AML-193 (cell line): ENCODE measurements at regions not wholly inside any gene's neighbourhood (a gene's known extent, or its start where the extent isn't known, plus 50 kb on each side); places are given as distances from the start of the nearest gene placed in this dataset.
"Not testable (repeated sequence)": the region's sequence is repeated elsewhere in the genome, so short reads cannot be mapped to it uniquely, and the experiment has no call there.

Experiments used
- DNase-seq, 2 experiments: peaks; one replicate each; lab custom pipeline; 2025; lab: John Stamatoyannopoulos, UW

DNA sequence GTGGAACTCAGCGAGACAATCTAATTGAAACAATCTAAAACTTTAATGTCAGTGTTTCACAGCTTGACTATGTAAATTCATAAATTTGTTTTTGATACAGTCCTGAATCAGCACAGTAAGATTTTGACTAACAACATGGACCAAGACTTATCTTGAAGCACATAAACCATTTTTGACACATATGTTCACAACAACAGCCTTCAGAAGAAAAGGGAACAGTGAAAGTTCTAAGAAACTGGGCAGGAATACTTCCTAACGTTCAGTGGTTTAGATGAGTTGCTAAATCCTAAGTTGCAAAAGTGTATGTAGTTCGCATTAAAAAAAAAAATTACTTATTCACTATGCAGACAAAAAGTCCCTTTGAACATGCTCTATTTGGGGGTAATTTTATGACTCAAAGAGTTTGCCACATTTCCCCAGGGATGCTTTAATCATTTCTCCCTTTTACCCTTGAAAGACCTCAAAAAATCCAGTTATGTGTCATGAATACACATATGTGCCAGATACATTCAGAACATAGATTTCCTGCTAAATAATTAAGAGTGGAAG lies 120.2 kb downstream of the MRPL39 start:
- DNase-seq = peak; percentile 84 to 93

- DNase-seq = no peak
Measured at GRCh38 chr21:25485914-25486313, 121.4 kb downstream of the MRPL39 start.

DNA sequence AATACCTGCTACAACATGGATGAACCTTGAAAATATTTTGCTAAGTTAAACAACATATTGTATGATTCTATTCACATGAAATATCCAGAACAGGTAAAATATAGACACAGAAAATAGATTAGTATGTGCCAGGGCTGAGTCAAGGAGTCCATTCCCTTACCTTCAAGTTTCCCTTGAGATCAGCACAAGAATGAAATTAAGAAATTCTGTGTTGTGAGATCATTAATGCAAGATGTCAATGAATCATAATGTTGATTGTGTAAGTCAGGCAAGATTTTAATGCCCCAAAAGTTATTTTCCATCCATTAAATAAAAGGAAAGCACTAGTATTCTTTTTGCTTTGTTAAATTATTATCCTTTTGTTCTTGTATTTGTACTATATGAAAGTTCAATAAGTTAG lies 139.4 kb downstream of the MRPL39 start:
- DNase-seq = no peak

- DNase-seq = peak in 1 of 2 experiments; percentile 27
Measured at GRCh38 chr21:25467071-25467470, 140.2 kb downstream of the MRPL39 start.

GRCh38 chr21:25466470-25466869 lies 140.8 kb downstream of the MRPL39 start:
- DNase-seq = no peak

DNA sequence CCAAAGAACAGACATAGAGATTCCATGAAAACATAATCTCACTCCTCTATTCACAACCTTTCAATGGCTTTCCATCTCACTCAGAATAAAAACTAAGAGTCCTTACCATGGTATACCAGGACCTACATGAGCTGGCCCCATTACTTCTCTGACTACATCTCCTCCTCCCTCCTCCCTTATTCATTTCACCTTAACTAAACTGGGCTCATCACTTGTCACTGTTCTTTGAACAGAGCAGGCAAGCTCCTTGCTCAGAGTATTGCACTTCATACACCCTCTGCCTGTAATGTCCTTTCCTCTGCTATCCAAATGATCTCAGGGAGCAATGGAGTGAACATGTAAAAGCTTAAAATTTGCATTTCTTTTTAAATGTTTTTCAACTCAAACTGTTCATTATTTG lies 142.0 kb downstream of the MRPL39 start:
- DNase-seq = no peak

DNA sequence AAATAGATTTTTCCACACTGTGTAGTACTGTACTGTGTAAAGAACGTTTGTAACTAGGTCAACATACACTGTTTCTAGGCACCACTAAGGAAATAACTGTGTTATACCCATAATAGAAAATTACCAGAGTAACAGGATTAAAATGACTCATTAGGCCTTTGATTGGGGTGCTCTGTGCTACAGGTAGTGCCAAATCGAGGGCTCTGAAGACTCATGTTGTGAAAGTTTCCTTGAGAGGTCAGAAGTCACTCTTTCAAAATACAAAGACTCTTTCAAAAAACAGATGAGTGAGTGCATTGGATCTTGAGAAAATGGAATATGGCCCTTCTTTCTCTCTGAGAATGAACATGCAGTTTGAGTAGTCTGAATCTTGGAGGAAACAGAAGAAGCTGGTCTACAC lies 143.0 kb downstream of the MRPL39 start:
- peak; percentile 23 to 28 for DNase-seq

DNA sequence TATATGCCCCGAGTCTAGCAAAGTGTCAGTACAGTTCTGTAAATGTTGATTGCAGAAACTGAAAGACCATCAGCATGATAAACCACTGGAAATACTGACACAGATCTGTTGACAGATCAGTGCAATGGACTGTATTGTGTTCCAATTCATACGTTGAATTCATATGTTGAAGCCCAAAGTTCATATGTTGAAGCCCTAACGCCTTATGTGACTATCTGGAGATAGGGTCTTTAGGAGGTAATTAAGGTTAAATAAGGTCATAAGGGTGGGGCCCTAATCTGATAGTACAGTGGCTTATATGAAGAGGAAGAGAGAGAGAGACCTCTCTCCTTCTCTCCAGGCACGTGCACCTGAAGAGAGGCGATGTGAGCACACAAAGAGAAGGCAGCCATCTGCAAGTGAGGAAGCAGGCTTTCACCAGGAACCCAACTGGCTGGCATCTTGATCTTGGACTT lies 144.7 kb downstream of the MRPL39 start:
- no peak for DNase-seq

GRCh38 chr21:25461725-25462124 lies 145.6 kb downstream of the MRPL39 start:
- no peak for DNase-seq

DNA sequence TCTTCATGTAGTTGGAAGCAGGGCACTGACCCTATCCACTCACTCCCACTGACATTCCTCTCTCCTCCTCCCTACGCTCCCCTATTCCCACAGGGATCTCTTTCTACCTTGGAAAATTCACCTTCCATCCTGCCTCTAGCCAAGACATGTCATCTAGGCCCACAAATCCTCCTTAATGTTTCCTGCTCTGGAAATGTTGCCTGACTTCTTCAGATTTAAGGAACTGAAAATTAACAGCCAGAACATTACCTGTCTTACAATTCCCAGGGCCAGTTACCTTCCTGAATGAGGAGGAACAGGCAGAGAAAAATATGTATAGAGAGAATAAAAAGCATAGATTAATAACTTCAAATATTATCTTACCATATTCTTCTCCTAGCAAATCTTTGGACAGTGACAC lies 147.3 kb downstream of the MRPL39 start:
- DNase-seq = no peak

- DNase-seq = no peak
Measured at GRCh38 chr21:25459365-25459764, 147.9 kb downstream of the MRPL39 start.

GRCh38 chr21:25458484-25458883 lies 148.8 kb downstream of the MRPL39 start:
- DNase-seq = no peak

DNA sequence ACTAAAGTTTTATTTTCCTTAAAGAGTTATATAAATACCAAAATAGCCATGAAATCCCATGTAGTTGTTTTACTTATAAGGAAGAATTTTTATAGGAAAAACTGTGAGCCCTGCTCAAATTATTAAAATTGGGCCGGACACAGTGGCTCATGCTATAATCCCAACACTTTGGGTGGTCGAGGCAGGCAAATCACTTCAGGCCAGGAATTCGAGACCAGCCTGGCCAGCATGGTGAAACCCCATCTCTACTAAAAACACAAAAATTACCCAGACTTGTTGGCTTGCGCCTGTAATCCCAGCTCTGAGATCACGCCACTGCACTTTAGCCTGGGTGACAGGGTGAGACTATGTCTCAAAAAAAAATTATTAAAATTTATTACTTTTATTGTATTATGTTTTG lies 149.3 kb downstream of the MRPL39 start:
- no peak for DNase-seq

- DNase-seq = peak; percentile 52 to 59
Measured at GRCh38 chr21:25457411-25457810, 149.9 kb downstream of the MRPL39 start.

DNA sequence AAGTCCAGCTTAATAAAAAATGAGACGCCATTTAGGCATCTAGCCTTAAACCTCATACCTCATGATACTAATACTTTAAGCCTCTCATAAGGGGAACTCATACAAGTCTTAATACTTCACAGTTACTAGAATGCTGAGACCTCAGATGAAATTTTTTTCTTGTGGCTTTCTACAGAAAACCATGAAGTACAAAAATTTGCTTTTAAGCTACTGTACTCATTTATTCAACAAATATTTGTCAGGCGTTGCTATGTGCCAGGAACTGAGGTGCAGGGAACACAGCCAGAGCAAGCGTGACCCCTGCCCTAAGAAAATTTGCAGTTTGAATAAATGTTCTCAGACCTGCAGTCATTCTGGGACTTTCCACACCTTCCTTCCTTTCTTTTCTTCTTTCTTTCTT lies 150.6 kb downstream of the MRPL39 start:
- DNase-seq = no peak

GRCh38 chr21:25453524-25453923 lies 153.8 kb downstream of the MRPL39 start:
- DNase-seq = no peak

GRCh38 chr21:25449950-25450349 lies 157.3 kb downstream of the MRPL39 start:
- DNase-seq = no peak

DNA sequence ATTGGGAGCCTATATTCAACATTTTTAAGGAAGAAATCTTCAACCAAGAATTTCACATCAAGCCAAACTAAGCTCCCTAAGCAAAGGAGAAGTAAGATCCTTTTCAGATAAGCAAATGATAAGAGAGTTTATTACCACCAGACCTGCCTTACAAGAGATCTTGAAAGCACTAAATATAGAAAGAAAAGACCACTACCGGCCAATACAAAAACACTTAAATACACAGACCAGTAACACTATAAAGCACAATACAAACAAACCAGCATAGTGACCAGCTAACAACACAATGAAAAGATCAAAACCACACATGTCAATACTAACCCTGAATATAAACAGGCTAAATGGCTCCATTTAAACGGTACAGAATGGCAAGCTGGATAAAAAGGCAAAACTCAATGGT lies 165.4 kb downstream of the MRPL39 start:
- DNase-seq = no peak

GRCh38 chr21:25437465-25437864 lies 169.8 kb downstream of the MRPL39 start:
- not testable (repeated sequence) for DNase-seq

DNA sequence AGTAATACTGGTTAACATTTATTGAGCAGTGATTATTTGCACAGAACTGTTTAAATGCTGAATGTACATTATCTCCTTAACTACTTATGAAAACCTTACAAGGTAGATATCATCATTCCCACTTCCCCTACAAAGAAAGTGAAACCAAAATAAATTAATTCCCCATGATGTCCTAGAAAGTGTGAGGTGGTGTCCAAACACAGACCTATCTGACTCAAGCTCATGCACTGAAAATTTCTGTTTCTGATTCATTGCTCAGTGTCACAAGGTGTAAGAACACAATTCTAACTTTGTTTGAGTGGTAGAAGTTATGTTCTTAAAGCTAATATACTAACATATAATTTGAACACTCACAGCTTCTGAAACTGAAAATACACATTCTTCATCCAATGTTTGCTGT lies 178.7 kb downstream of the MRPL39 start:
- DNase-seq = no peak

- DNase-seq = no peak
Measured at GRCh38 chr21:25427828-25428227, 179.5 kb downstream of the MRPL39 start.

- DNase-seq = no peak
Measured at GRCh38 chr21:25426580-25426979, 180.7 kb downstream of the MRPL39 start.

GRCh38 chr21:25425156-25425555 lies 182.1 kb downstream of the MRPL39 start:
- DNase-seq = no peak

- no peak for DNase-seq
Measured at GRCh38 chr21:25424634-25425033, 182.6 kb downstream of the MRPL39 start.

- DNase-seq = no peak
Measured at GRCh38 chr21:25424048-25424447, 183.2 kb downstream of the MRPL39 start.
